HG02938 (cell line): ENCODE measurements at regions not wholly inside any gene's neighbourhood (a gene's known extent, or its start where the extent isn't known, plus 50 kb on each side); places are given as distances from the start of the nearest gene placed in this dataset.

Experiments
- ATAC-seq: cut with Tn5 transposase; IDR thresholded peaks from one replicate; pipeline ENCODE4 v1.9.1; 2021; ENCODE audit warnings: mild to moderate bottlenecking, moderate library complexity; ENCODE audit not compliant: unreplicated experiment

DNA sequence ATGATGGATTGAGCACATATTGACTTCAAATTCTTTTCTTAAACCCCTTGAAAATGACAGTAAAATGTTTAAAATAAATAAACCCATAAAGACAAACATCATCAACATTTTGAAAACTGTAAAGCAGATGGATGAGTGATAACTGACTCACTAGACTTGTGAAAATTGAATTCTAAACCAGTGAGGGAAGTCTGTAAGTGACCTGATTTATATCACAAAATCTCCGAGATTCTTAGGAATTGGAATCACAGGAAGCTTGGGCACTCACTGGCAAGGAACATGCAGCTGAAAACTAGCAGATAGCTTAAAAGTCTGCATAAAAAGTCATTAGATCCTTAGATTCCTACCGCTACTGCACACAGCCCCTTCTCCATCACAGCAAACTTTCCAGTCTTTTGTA, 51.3 kb upstream of the TSC22D1 start:
- ATAC-seq = no peak

DNA sequence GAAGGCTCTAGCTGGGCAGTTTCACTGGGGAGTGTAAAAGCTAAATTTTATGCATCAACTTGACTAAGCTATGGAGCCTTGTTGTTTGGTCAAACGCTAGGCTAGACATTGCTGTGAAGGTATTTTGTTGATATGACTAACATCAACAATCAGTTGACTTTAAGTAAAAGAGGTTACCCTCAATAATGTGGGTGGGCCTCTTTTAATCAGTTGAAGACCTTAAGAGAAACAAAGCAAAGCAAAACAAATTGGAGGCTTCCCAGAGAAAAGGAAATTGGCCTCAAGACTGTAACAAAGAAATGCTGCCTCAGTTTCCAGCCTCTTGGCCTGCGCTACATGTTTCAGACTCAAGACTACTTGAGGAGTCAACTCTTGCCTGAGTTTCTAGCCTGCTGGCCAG, 50.0 kb upstream of the TSC22D1 start:
- no peak for ATAC-seq
